ENCODE measurements at regions not wholly inside any gene's neighbourhood (a gene's known extent, or its start where the extent isn't known, plus 50 kb on each side); places are given as distances from the start of the nearest gene placed in this dataset.

- TF ChIP-seq POLR2AphosphoS5 (IDR thresholded peaks at IDR 0.05; ENCODE audit: low read depth, low read length) (no peak), TAF1 (IDR thresholded peaks at IDR 0.05; ENCODE audit: borderline replicate concordance, low read depth, low read length) (no peak), POLR2A (IDR thresholded peaks at IDR 0.05; ENCODE audit: low read depth, low read length) (no peak)
Observed at GRCh38 chr5:125715216-125715615, 708.0 kb upstream of the GRAMD2B start.

Measured in GM12892 (cell line).